Muscle of leg (tissue), 3 donors: ENCODE measurements at regions not wholly inside any gene's neighbourhood (a gene's known extent, or its start where the extent isn't known, plus 50 kb on each side); places are given as distances from the start of the nearest gene placed in this dataset.

Experiments used
- DNase-seq: peaks from one replicate; pipeline ENCODE4 v3.0.0; 2013
- H3K27ac ChIP-seq: one replicate; pipeline ENCODE4 v1.5.1; 2013; ENCODE audit warnings: mild to moderate bottlenecking, low read length, control low read depth
- H3K27me3 ChIP-seq: one replicate; pipeline ENCODE4 v1.6.1; 2013; ENCODE audit warnings: low read length; ENCODE audit not compliant: control insufficient read depth, insufficient read depth
- H3K36me3 ChIP-seq: one replicate; pipeline ENCODE4 v1.6.1; 2013; ENCODE audit warnings: low read length; ENCODE audit not compliant: control insufficient read depth, insufficient read depth
- H3K4me1 ChIP-seq: one replicate; pipeline ENCODE4 v1.6.1; 2013; ENCODE audit warnings: low read length; ENCODE audit not compliant: control insufficient read depth, insufficient read depth
- H3K4me3 ChIP-seq: one replicate; pipeline ENCODE4 v1.5.1; 2013; ENCODE audit warnings: low read length, control low read depth
- H3K9me3 ChIP-seq: replicated peaks from 2 replicates; pipeline ENCODE4 v1.6.1; 2013; ENCODE audit warnings: low read depth, low read length; ENCODE audit not compliant: control insufficient read depth
- WGBS: methylation state at CpG from one replicate; pipeline ENCODE4 v1.1.5; 2013; ENCODE audit warnings: missing lambda C conversion rate; ENCODE audit not compliant: insufficient coverage; 5-methylcytosine and 5-hydroxymethylcytosine counted together

GRCh38 chr20:40920291-40920690, 108.3 kb upstream of the TOP1 start:
- no CpG with 5 or more reads among the region's 2 CpGs for WGBS
- H3K27me3 ChIP-seq: no peaks in the 10 kb centered on the region
- no peak overlapping the region for H3K4me3 ChIP-seq
- no peaks in the 10 kb centered on the region for H3K9me3 ChIP-seq
- no peak overlapping the region for H3K27ac ChIP-seq
- no peaks in the 10 kb centered on the region for H3K4me1 ChIP-seq
- H3K36me3 ChIP-seq: no peaks in the 10 kb centered on the region
- DNase-seq: no peak

GRCh38 chr20:40922865-40923264, 105.8 kb upstream of the TOP1 start:
- no CpG with 5 or more reads among the region's 3 CpGs for WGBS
- Histone ChIP-seq H3K4me3 (no peak overlapping the region), H3K27ac (no peak overlapping the region), H3K9me3 (no peaks in the 10 kb centered on the region), H3K36me3 (no peaks in the 10 kb centered on the region), H3K27me3 (no peaks in the 10 kb centered on the region), H3K4me1 (no peaks in the 10 kb centered on the region)
- DNase-seq: no peak

GRCh38 chr20:40925829-40926510, 102.7 kb upstream of the TOP1 start:
- Histone ChIP-seq H3K9me3 (no peaks in the 10 kb centered on the region), H3K27ac (no peak overlapping the region), H3K36me3 (no peaks in the 10 kb centered on the region), H3K4me1 (no peaks in the 10 kb centered on the region), H3K27me3 (no peaks in the 10 kb centered on the region), H3K4me3 (no peak overlapping the region)
- no peak for DNase-seq
- WGBS: no CpG with 5 or more reads among the region's 4 CpGs

GRCh38 chr20:40926928-40927327, 101.7 kb upstream of the TOP1 start:
- H3K9me3 ChIP-seq: no peaks in the 10 kb centered on the region
- H3K4me1 ChIP-seq: peaks cover 4% of the 10 kb centered on the region
- no CpG with 5 or more reads among the region's 2 CpGs for WGBS
- no peak for DNase-seq
- H3K36me3 ChIP-seq: no peaks in the 10 kb centered on the region
- H3K4me3 ChIP-seq: no peak overlapping the region
- no peaks in the 10 kb centered on the region for H3K27me3 ChIP-seq
- H3K27ac ChIP-seq: no peak overlapping the region

- H3K4me3 ChIP-seq: no peak overlapping the region
- no peak for DNase-seq
- no peak overlapping the region for H3K27ac ChIP-seq
- WGBS: no CpG with 5 or more reads among the region's 1 CpG
- no peaks in the 10 kb centered on the region for H3K27me3 ChIP-seq
- no peaks in the 10 kb centered on the region for H3K9me3 ChIP-seq
- H3K36me3 ChIP-seq: no peaks in the 10 kb centered on the region
- peaks cover 5% of the 10 kb centered on the region for H3K4me1 ChIP-seq
These were observed 98.1 kb upstream of the TOP1 start for GRCh38 chr20:40930561-40930960.

GRCh38 chr20:40931410-40932044, 97.1 kb upstream of the TOP1 start:
- H3K27ac ChIP-seq: no peak overlapping the region
- H3K9me3 ChIP-seq: no peaks in the 10 kb centered on the region
- WGBS: no CpG with 5 or more reads among the region's 4 CpGs
- no peak overlapping the region for H3K4me3 ChIP-seq
- H3K4me1 ChIP-seq: peaks cover 5% of the 10 kb centered on the region
- peak; percentile 29 for DNase-seq
- H3K36me3 ChIP-seq: no peaks in the 10 kb centered on the region
- no peaks in the 10 kb centered on the region for H3K27me3 ChIP-seq

GRCh38 chr20:40932436-40932835, 96.2 kb upstream of the TOP1 start:
- no peak overlapping the region for H3K4me3 ChIP-seq
- H3K27me3 ChIP-seq: no peaks in the 10 kb centered on the region
- DNase-seq: no peak
- H3K27ac ChIP-seq: no peak overlapping the region
- H3K9me3 ChIP-seq: no peaks in the 10 kb centered on the region
- no peaks in the 10 kb centered on the region for H3K36me3 ChIP-seq
- H3K4me1 ChIP-seq: peaks cover 5% of the 10 kb centered on the region
- no CpG with 5 or more reads among the region's 1 CpG for WGBS

- no peak for DNase-seq
- H3K4me1 ChIP-seq: peaks cover 5% of the 10 kb centered on the region
- H3K27ac ChIP-seq: no peak overlapping the region
- H3K36me3 ChIP-seq: no peaks in the 10 kb centered on the region
- H3K4me3 ChIP-seq: no peak overlapping the region
- no peaks in the 10 kb centered on the region for H3K9me3 ChIP-seq
- no CpG with 5 or more reads among the region's 1 CpG for WGBS
- no peaks in the 10 kb centered on the region for H3K27me3 ChIP-seq
These were observed 94.9 kb upstream of the TOP1 start for GRCh38 chr20:40933758-40934157.

- H3K27me3 ChIP-seq: no peaks in the 10 kb centered on the region
- no peaks in the 10 kb centered on the region for H3K9me3 ChIP-seq
- no peaks in the 10 kb centered on the region for H3K36me3 ChIP-seq
- H3K4me3 ChIP-seq: no peak overlapping the region
- H3K27ac ChIP-seq: no peak overlapping the region
- no peak for DNase-seq
- 77% methylated on average over 4 of the region's 4 CpGs for WGBS
- H3K4me1 ChIP-seq: no peaks in the 10 kb centered on the region
These were observed 90.6 kb upstream of the TOP1 start for GRCh38 chr20:40938020-40938419.

- WGBS: 71% methylated on average over 1 of the region's 5 CpGs
- Histone ChIP-seq H3K27me3 (no peaks in the 10 kb centered on the region), H3K4me1 (no peaks in the 10 kb centered on the region), H3K9me3 (no peaks in the 10 kb centered on the region), H3K27ac (no peak overlapping the region), H3K4me3 (no peak overlapping the region), H3K36me3 (no peaks in the 10 kb centered on the region)
- DNase-seq: no peak
These were observed 89.0 kb upstream of the TOP1 start for GRCh38 chr20:40939667-40940066.
